OCI-LY3 (cell line): ENCODE measurements at regions not wholly inside any gene's neighbourhood (a gene's known extent, or its start where the extent isn't known, plus 50 kb on each side); places are given as distances from the start of the nearest gene placed in this dataset.

ENCODE experiments used
- H2AFZ ChIP-seq: fragments of 200-600, 300-600 bp; shearing (Covaris generic); 2 replicates; pipeline ENCODE4 v1.6.0; 2014; ENCODE audit warnings: antibody characterized with exemption, low read depth, low read length
- H3K27ac ChIP-seq: fragments of 200-600, 300-600 bp; sonication (generic); 2 replicates; pipeline ENCODE4 v1.5.1; 2014; ENCODE audit warnings: mild to moderate bottlenecking, low read length, moderate library complexity, mixed read lengths
- H3K27me3 ChIP-seq: fragments of 200-600, 300-600 bp; sonication (generic); 2 replicates; pipeline ENCODE4 v1.6.1; 2014; ENCODE audit warnings: low read depth, low read length, mixed read lengths
- H3K36me3 ChIP-seq: fragments of 200-600, 300-600 bp; sonication (generic); replicated peaks from 2 replicates; pipeline ENCODE3; 2014; ENCODE audit warnings: low read depth, low read length, mixed read lengths
- H3K4me1 ChIP-seq: fragments of 300-600, 200-600 bp; sonication (generic); 2 replicates; pipeline ENCODE4 v1.6.1; 2014; ENCODE audit warnings: low read length, mixed read lengths
- H3K4me2 ChIP-seq: fragments of 200-600, 300-600 bp; sonication (generic); 2 replicates; pipeline ENCODE4 v1.6.1; 2014; ENCODE audit warnings: low read length, mixed read lengths
- H3K4me3 ChIP-seq: fragments of 300-600, 200-600 bp; sonication (generic); 2 replicates; pipeline ENCODE4 v1.5.1; 2014; ENCODE audit warnings: antibody characterized with exemption, mild to moderate bottlenecking, low read length, moderate library complexity
- H3K79me2 ChIP-seq: fragments of 300-600, 200-600 bp; shearing (Covaris generic); 2 replicates; pipeline ENCODE4 v1.6.1; 2014; ENCODE audit warnings: mild to moderate bottlenecking, low read length, mixed read lengths
- H3K9ac ChIP-seq: fragments of 300-600, 200-600 bp; shearing (Covaris generic); 2 replicates; pipeline ENCODE4 v1.6.0; 2014; ENCODE audit warnings: mild to moderate bottlenecking, low read length, moderate library complexity
- H3K9me3 ChIP-seq: fragments of 200-600, 300-600 bp; shearing (Covaris generic); 2 replicates; pipeline ENCODE4 v1.6.1; 2014; ENCODE audit warnings: low read length, mixed read lengths; ENCODE audit not compliant: insufficient read depth
- H4K20me1 ChIP-seq: fragments of 200-600, 300-600 bp; sonication (generic); 2 replicates; pipeline ENCODE4 v1.6.1; 2016; ENCODE audit warnings: low read length, mixed read lengths; ENCODE audit not compliant: insufficient read depth
- EZH2phosphoT487 ChIP-seq: fragments of 200-600 bp; shearing (Covaris generic); IDR thresholded peaks from 2 replicates; pipeline ENCODE4 v1.6.1; 2018; ENCODE audit warnings: antibody characterized with exemption, mixed run types, low read depth
- TF ChIP-seq, protein P1 (sequence below): fragments of 200-600, 300-600 bp; sonication (generic); IDR thresholded peaks from 2 replicates; pipeline ENCODE4 v1.5.1; 2014; ENCODE audit warnings: antibody characterized with exemption, low read length, low read depth

DNA sequence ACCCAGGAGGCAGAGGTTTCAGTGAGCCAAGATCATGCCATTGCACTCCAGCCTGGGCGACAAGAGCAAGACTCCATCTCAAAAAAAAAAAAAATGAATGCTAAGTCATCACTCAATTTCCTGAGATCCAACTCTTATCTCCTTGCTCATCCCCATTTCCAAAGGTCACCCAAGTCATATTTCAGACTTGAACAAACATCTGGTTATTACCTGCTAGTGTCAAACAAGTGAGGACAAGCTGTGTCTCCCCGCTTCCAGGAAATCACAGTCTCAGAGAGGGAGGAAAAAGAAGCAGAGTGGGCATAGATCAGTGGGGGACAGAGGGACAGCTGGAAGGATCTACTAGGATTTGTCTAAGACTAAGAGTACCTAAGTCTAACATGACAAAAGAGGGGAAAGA is 147.5 kb upstream of the FUNDC1 start:
- no peak overlapping the region for H3K4me2 ChIP-seq
- H3K79me2 ChIP-seq = no peaks in the 10 kb centered on the region
- no peak overlapping the region for H3K4me3 ChIP-seq
- no peaks in the 10 kb centered on the region for H3K27me3 ChIP-seq
- TF ChIP-seq, protein P1, sequence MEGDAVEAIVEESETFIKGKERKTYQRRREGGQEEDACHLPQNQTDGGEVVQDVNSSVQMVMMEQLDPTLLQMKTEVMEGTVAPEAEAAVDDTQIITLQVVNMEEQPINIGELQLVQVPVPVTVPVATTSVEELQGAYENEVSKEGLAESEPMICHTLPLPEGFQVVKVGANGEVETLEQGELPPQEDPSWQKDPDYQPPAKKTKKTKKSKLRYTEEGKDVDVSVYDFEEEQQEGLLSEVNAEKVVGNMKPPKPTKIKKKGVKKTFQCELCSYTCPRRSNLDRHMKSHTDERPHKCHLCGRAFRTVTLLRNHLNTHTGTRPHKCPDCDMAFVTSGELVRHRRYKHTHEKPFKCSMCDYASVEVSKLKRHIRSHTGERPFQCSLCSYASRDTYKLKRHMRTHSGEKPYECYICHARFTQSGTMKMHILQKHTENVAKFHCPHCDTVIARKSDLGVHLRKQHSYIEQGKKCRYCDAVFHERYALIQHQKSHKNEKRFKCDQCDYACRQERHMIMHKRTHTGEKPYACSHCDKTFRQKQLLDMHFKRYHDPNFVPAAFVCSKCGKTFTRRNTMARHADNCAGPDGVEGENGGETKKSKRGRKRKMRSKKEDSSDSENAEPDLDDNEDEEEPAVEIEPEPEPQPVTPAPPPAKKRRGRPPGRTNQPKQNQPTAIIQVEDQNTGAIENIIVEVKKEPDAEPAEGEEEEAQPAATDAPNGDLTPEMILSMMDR = no peak
- TF ChIP-seq EZH2phosphoT487 = no peak
- H3K9me3 ChIP-seq = no peaks in the 10 kb centered on the region
- no peak overlapping the region for H2AFZ ChIP-seq
- no peaks in the 10 kb centered on the region for H4K20me1 ChIP-seq
- no peak overlapping the region for H3K9ac ChIP-seq
- H3K36me3 ChIP-seq = no peaks in the 10 kb centered on the region
- no peak overlapping the region for H3K27ac ChIP-seq
- no peaks in the 10 kb centered on the region for H3K4me1 ChIP-seq

DNA sequence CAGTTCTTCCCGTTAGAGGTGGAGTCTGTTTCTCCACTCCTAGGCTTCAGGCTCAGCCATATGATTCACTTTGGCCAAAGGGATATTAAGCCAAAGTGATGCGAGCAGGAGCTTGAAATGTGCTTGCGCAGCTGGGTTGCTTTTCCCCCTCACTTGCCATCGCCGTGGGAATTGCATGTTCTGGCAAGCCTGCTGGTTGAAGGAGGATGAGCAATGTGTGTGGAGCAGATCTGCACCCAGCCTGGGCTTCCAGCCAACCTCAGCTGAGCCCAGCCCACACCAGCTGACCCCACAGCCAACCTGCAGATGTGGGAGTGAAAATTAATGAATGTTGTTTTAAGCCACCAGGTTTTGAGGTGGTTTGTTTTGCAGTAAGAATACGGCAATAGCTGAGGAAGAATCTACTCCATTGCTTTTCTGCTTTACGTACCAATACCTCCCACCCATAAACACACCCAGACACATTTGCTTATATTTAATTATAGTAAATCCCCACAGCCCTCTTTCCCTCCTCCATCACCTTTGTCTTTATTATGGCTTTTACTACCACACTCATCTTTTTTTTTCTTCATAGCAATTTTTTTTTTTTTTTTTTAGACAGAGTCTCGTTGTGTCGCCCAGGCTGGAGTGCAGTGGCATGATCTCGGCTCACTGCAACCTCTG is 132.8 kb upstream of the FUNDC1 start:
- H3K27ac ChIP-seq = no peak overlapping the region
- no peak overlapping the region for H3K9ac ChIP-seq
- H3K4me1 ChIP-seq = no peaks in the 10 kb centered on the region
- no peaks in the 10 kb centered on the region for H4K20me1 ChIP-seq
- H3K4me3 ChIP-seq = no peak overlapping the region
- no peak for TF ChIP-seq EZH2phosphoT487
- TF ChIP-seq, protein P1 = no peak
- H3K36me3 ChIP-seq = no peaks in the 10 kb centered on the region
- H3K9me3 ChIP-seq = no peaks in the 10 kb centered on the region
- H2AFZ ChIP-seq = no peak overlapping the region
- no peak overlapping the region for H3K4me2 ChIP-seq
- H3K27me3 ChIP-seq = no peaks in the 10 kb centered on the region
- H3K79me2 ChIP-seq = no peaks in the 10 kb centered on the region

DNA sequence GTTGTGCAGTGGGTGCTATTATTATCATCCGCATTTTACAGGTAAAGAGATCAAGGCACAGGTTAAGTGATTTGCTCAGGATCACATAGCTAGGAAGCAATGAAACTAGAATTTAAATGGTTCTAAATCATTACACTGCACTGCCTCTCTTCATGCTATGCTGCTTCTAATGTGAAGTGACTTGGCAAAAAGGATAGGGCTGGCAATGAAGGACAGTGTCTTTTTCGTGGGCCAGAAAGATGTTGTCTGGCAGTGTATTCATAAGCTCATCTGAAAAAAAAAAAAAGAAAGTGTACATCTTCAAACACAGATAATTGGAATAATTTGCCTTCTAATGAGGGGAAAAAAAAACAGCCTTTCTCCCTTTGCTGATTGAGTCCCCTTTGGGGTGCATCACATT is 132.2 kb upstream of the FUNDC1 start:
- no peak overlapping the region for H3K27ac ChIP-seq
- no peak overlapping the region for H2AFZ ChIP-seq

DNA sequence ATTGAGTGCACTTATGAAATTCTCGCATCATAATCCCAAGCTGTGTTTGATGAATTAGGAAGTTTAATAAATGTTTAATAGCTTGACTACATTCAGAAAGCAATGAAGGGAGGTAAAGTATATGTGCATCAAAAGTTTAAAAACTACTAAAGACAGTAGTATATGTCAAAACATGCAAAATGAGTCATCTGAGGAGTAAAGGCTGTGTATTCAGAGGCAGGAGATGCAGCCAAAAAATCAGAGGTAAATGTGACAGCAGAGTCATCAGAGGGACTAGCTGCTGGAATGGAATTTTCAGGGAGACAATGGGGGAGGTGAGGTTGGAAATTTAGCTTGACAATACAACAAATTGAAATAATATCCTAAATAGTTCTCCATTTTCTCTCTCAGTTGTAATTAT is 127.0 kb upstream of the FUNDC1 start:
- Histone ChIP-seq H3K27ac (no peak overlapping the region), H3K9ac (no peak overlapping the region), H2AFZ (no peak overlapping the region), H3K9me3 (no peaks in the 10 kb centered on the region), H3K36me3 (no peaks in the 10 kb centered on the region), H3K27me3 (no peaks in the 10 kb centered on the region), H4K20me1 (no peaks in the 10 kb centered on the region), H3K79me2 (no peaks in the 10 kb centered on the region), H3K4me3 (no peak overlapping the region), H3K4me1 (no peaks in the 10 kb centered on the region), H3K4me2 (no peak overlapping the region)
- TF ChIP-seq, protein P1 = no peak
- no peak for TF ChIP-seq EZH2phosphoT487

More for the DNA sequence above, 132.2 kb upstream of the FUNDC1 start:
- H3K4me2 ChIP-seq = no peak overlapping the region
- H3K9ac ChIP-seq = no peak overlapping the region
- no peak for TF ChIP-seq EZH2phosphoT487
- TF ChIP-seq, protein P1 = no peak
- no peak overlapping the region for H3K4me3 ChIP-seq
- H4K20me1 ChIP-seq = no peaks in the 10 kb centered on the region
- H3K27me3 ChIP-seq = no peaks in the 10 kb centered on the region
- no peaks in the 10 kb centered on the region for H3K36me3 ChIP-seq
- no peaks in the 10 kb centered on the region for H3K9me3 ChIP-seq
- no peaks in the 10 kb centered on the region for H3K79me2 ChIP-seq
- no peaks in the 10 kb centered on the region for H3K4me1 ChIP-seq
